Gastrocnemius medialis (tissue), 4 donors: ENCODE measurements at regions not wholly inside any gene's neighbourhood (a gene's known extent, or its start where the extent isn't known, plus 50 kb on each side); places are given as distances from the start of the nearest gene placed in this dataset.

Experiments
- CTCF ChIP-seq, 5 experiments: fragments of 450-650 bp in 3 of 5; fragments of 200-600 bp in 2 of 5; sonication (generic) in 2 of 5; IDR thresholded peaks in 4 of 5; conservative IDR thresholded peaks in 1 of 5; 1 replicate in 4 of 5; 2 replicates in 1 of 5; pipeline ENCODE4 v1.5.1; 2016 to 2019; ENCODE audit warnings: antibody characterized with exemption in 5 of 5, mild to moderate bottlenecking in 3 of 5, moderate library complexity in 3 of 5
- POLR2A ChIP-seq, 2 donors: fragments of 450-650 bp; IDR thresholded peaks; one replicate each; pipeline ENCODE4 v1.6.1; 2017; ENCODE audit warnings: antibody characterized with exemption in 2 of 2, mild to moderate bottlenecking in 2 of 2, moderate library complexity in 2 of 2

- TF ChIP-seq CTCF (IDR thresholded peaks at IDR 0.05 in 4 of 5, conservative IDR thresholded peaks at IDR 0.05 in 1 of 5) = no peak
- no peak for TF ChIP-seq POLR2A (IDR thresholded peaks at IDR 0.05)
Measured at GRCh38 chr12:58496411-58497190, 423.7 kb downstream of the LRIG3 start.
